Fibroblast of villous mesenchyme (primary cell): ENCODE measurements at regions not wholly inside any gene's neighbourhood (a gene's known extent, or its start where the extent isn't known, plus 50 kb on each side); places are given as distances from the start of the nearest gene placed in this dataset.

Source experiments
- DNase-seq: peaks from one replicate; pipeline ENCODE4 v3.0.0-alpha.2; 2010; ENCODE audit warnings: low read depth
- H3K4me3 ChIP-seq: 2 replicates; pipeline ENCODE4 v1.5.1; 2011; ENCODE audit warnings: low read depth, mild to moderate bottlenecking, low read length
- CTCF ChIP-seq: IDR thresholded peaks from 2 replicates; pipeline ENCODE4 v1.5.1; 2012; ENCODE audit warnings: low read depth, mild to moderate bottlenecking, low read length; ENCODE audit not compliant: insufficient read depth

GRCh38 chr4:17283251-17283650, 228.6 kb downstream of the QDPR start:
- no peak for TF ChIP-seq CTCF
- H3K4me3 ChIP-seq, result no peak overlapping the region

GRCh38 chr4:17280261-17281018, 231.4 kb downstream of the QDPR start:
- no peak for TF ChIP-seq CTCF
- DNase-seq, result no peak
- H3K4me3 ChIP-seq, result no peak overlapping the region

More at GRCh38 chr4:17283251-17283650, 228.6 kb downstream of the QDPR start:
- DNase-seq, result no peak

- peak; percentile 14 for DNase-seq
- no peak for TF ChIP-seq CTCF
- H3K4me3 ChIP-seq, result no peak overlapping the region
These were observed 235.1 kb downstream of the QDPR start for GRCh38 chr4:17276776-17277175.

- DNase-seq, result no peak
- no peak for TF ChIP-seq CTCF
- H3K4me3 ChIP-seq, result no peak overlapping the region
These were observed 236.1 kb downstream of the QDPR start for GRCh38 chr4:17275836-17276235.

GRCh38 chr4:17273047-17273446, 238.8 kb downstream of the QDPR start:
- TF ChIP-seq CTCF, result no peak
- DNase-seq, result peak; percentile 60
- H3K4me3 ChIP-seq, result no peak overlapping the region

- no peak for TF ChIP-seq CTCF
- DNase-seq, result peak; percentile 3
- no peak overlapping the region for H3K4me3 ChIP-seq
These were observed 239.7 kb downstream of the QDPR start for GRCh38 chr4:17272154-17272553.

- DNase-seq, result no peak
- no peak overlapping the region for H3K4me3 ChIP-seq
- no peak for TF ChIP-seq CTCF
These were observed 246.2 kb downstream of the QDPR start for GRCh38 chr4:17265653-17266052.
